ENCODE measurements at regions not wholly inside any gene's neighbourhood (a gene's known extent, or its start where the extent isn't known, plus 50 kb on each side); places are given as distances from the start of the nearest gene placed in this dataset.
"Not testable (repeated sequence)": the region's sequence is repeated elsewhere in the genome, so short reads cannot be mapped to it uniquely, and the experiment has no call there.

DNA sequence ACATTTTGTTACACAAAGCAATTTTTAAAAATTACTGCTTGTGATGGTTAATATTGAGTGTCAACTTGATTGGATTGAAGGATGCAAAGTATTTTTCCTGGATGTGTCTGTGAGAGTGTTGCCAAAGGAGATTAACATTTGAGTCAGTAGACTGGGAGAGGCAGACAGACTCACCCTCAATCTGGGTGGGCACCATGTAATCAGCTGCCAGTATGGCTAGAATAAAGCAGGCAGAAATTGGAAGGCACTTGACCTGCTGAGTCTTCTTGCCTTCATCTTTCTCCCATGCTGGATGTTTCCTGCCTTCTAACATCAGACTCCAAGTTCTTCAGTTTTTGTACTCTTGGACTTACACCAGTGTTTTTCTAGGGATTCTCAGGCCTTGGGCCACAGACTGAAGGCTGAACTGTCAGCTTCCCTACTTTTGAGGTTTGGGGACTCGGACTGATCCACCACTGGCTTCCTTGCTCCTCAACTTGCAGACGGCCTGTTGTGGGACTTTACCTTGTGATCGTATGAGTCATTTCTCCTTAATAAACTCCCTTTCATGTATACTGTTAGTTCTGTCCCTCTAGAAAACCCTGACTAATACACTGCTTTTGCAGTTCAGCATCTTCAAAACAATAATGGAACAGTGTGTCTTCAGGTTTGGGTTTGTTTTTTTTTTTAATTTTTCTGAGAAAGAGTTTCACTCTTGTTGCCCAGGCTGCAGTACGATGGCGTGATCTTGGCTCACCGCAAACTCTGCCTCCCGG is 244.1 kb upstream of the SEMA3C start:
- DNase-seq, result no peak

DNA sequence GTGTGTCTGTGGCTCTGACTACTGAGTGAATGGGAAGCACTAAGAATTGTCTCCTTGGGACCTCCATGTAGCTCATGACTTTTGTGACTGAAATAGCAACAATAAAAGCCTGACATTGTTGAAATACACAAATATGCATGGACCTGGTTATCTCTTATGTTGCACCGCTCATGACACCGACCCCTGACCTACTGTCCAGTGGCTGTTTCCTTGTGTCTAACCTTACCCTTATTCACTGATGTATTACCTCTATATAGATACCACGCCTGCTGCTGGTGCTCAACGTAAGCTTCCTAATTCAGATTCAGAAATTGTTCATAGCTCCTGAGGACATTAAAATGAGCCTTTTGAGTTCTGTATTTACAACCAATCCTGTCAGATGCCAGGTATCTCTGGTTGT is 243.4 kb upstream of the SEMA3C start:
- no peak for DNase-seq

DNA sequence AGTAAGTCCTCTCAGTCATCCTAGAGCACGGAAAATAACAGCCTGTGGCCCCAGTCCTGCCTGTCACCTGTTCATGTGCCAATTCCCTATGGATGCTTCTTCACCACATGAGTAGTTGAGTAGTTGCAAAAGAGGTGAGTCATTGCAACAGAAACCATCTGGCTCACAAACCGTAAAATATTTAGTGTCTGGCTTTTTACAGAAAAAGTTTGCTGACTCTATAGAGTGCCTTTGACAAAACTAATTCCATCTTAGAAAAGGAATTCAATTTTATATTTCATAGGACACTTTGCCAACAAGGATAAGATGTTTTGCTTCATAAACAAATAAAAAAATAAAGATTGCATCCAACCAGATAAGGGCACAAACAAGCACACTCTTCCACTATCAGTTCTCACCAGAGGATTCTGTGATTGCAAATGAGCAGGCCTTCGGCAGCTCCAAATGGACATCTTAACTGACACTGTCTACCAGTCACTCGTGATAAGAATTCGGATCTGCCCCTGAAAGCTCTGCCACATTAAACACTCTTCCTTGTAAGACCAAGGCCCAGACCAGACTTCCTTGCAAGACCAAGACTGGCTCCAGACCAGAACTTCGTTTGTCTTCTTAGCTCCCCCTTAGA is 242.7 kb upstream of the SEMA3C start:
- peak; percentile 92 for DNase-seq

DNA sequence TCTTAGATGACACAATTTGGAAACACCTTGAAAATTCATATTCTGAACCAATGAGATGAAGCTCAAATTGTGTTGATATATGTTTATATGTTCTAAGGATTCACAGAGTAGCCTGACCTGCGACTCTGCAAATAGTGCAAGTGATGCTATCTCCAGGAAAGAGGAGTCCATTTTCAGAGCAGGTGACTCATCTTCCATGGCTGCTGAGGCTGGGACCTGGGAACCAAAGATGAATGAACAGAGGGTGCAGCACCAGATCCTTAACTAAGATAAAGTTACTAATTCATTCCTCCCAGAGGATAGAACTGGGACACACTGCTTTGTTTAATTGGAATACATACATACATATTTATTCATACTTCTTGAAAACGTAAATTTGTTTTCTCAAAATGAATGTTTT is 240.6 kb upstream of the SEMA3C start:
- no peak for DNase-seq

DNA sequence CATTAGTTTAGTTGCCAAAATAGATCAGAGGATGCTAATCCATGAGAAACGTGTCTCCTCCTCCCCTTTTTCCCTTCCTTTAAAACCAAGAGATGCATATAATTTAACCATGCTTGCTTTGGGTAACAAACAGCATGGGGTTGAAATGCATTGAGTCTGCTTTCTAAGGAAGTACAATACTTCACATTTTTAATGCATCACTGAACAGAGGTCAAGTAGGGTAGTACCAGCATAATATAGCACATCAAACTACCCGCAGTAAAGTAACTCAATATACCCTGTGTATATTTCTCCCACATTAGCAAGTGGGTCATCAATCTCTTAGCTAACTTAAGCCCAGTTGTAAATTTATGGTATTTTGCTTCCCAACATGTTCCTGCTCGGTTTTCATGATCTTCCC is 239.3 kb upstream of the SEMA3C start:
- no peak for DNase-seq

DNA sequence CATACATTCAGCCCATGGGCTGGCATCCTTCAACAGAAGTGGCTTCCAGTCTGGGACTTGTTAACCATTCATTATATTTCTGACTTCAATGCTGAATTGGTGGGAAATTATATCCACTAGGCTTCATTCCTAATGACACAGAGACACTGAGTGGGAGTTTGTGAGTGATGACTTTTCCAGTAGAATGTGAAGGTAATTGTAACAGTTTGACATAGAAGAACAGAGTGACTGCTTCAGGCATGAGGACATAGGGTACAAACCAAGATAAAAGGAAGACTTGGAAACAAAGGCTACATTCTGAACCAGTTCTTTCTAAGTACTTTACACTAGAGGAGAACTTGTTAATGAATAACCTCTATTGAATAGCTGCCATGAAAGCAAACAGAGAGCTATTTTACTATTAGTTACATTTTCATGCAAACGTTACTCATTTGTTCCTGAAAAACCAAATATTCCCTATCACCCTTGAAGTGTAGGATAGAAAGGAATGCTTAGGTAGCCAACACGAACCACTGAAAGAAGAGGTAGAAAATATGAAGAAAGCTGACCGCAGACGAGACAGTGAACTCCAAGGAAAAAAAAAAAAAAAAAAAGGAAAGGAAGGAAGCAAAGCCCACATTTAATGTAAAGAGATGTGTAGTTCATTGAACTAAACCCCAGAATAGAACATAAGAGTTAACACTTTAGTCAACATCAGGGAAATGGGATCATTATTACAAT is 237.0 kb upstream of the SEMA3C start:
- DNase-seq, result no peak

DNA sequence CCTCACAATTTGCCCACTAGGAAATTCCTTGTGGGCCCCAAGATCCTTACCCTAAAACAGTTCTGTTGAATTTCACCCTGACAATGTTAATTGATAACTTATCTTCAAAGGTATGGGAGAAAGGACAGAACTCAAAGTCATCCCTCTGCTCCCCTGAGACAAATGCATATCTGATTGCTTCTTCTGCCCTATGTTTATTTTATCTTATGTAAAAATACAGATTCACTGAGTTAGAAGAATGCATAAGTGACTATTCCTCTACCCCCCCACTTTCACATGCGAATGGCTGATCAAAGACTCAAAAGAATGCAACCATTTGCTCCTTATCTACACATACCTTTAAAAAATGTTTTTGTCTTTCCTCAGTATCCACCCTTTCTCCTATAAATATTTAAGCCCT is 235.7 kb upstream of the SEMA3C start:
- no peak for DNase-seq

DNA sequence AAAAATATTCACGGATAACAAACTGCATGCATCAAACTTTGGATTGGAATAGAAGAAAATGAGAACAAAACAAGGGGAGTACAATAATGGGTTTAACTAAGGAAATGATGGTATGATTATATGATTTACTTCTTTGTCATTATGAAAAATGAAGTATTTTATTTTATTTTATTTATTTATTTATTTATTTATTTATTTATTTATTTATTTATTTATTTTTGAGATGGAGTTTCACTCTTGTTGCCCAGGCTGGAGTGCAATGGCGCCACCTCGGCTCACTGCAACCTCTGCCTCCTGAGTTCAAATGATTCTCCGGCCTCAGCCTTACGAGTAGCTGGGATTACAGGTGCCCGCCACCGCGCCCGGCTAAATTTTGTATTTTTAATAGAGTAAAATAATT is 234.1 kb upstream of the SEMA3C start:
- not testable (repeated sequence) for DNase-seq

DNA sequence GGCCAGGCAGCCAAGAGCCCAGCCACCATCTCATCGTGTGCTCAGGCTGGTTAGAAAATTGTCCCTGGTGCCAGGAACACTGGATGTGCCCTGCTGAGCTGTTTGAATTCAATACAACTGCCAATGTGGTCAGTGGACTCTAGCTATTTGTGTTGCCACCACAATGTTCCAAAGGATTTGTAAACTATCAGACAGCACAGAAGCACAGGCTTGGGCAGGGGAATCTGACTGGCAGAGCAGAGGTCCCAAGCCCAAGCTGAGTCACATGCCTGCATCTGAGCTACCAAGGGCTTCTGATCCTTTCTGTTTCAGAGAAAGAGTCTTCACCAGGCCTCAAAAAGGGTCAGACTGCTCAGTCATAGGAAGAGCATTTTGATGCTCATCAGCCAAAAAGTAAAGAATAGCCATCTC is 232.1 kb upstream of the SEMA3C start:
- no peak for DNase-seq

DNA sequence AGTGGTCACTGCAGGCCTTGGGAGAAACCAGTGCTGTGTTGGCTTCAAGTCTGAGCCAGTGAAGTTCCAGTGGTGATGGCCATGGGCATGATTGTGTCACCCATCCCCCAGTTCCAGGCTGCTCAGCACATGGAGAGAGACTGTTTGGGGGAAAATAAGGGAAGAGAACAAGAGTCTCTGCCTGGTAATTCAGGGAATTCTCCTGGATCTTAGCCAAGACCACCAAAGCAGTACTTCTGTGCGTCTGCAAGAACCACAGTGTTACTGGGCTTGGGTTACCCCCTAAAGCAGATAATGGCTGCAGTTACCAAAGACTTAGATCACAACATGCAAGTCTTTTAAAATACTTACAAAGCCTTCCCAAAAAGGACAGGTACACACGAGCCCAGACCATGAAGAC is 225.0 kb upstream of the SEMA3C start:
- no peak for DNase-seq

DNA sequence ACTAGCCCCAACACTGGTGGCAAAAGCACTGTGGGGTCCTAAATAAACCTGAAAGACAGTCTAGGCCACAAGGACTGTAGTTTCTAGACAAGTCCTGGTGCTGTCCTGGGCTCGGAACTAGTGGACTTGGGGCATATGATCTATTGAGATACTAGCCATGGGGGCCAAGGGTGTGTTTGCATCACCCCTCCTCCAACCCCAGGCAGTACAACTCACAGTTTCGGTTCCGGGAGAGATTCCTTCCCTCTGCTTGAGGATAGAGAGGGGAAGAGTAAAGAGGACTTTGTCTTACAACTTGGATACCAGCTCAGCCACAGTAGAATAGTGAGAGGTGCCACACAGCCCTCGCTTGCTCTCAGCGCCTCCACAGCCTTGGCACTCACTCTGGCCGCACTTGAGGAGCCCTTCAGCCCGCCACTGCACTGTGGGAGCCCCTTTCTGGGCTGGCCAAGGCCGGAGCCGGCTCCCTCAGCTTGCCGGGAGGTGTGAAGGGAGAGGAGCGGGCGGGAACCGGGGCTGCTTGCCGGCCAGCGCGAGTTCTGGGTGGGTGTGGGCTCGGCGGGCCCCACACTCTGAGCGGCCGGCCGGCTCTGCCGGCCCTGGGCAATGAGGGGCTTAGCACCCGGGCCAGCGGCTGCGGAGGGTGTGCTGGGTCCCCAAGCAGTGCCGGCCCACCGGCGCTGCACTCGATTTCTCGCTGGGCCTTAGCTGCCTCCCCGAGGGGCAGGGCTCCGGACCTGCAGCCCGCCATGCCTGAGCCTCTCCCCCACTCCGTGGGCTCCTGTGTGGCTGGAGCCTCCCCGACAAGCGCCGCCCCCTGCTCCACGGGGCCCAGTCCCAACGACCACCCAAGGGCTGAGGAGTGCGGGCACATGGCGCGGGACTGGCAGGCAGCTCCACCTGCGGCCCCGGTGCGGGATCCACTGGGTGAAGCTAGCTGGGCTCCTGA is 222.7 kb upstream of the SEMA3C start:
- not testable (repeated sequence) for DNase-seq

DNA sequence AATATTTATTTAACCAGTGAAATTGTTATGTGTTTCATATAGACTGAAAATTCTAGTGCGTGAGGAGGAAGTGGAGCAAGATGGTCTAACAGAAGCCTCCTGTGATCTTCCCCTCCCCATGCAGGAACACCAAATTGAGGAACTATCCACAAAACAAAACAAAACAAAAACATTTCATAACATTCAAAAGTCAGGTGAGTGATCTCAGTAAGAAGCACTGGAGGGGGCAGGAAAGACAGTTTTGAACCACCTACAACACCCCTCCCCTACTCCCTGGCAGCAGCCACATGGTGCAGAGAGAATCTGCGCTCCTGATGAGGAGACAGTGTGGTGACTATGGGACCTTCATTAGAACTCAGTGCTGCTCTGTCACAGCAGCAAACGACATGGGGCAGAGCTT is 221.9 kb upstream of the SEMA3C start:
- DNase-seq, result no peak

DNA sequence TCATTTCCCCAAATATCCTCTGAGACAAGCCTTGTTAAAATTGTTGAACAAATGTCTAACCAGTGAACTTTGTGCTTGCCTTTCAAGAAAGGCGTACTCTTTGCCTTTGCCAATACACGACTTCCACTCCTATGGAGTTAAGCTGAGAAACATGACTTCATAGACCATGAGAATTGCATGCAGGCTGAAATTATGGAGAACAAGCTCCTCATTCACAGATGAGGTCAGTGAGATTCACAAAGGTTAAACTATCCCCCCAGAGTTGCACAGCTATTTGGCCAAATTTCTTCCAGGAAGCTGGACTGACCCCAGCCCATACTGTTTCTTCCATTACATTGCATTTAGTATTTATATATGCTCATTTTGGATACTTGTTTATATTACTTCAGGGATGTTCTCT is 221.4 kb upstream of the SEMA3C start:
- DNase-seq, result no peak

DNA sequence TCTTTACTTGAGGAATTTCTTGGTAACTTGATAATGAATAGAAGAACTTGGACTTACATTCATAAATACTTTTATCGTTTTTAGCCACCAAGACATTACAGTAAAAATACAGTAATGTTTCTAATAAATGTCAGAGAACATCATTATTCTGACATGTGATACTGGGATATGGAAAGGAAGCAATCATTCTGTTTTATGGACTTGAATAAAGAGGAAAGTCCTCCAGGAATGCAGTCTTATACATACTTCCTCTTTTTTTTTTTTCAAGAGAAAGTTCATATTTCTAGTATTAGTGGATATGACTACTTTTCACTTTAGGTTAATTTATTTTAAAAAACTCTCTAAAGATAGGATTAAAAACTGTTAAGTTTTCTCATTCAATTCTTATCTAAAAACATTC is 220.0 kb upstream of the SEMA3C start:
- no peak for DNase-seq

DNA sequence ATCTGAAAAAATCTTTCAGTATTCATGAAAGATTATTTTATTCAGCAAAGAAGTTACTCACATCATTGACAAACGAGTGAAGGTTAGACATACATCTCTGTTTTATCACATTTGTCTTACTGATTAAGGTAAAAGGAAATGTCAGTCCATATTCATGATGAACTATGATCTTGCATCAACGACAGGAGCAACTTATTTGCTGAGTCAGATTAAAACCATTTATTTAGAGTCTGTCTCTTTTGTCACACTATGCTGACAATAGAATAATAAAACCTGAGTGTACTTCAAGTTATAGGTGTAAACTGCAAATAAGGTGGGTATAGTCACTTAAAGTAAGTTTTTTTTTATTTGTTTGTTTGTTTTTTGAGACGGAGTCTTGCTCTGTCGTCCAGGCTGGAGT is 216.5 kb upstream of the SEMA3C start:
- no peak for DNase-seq

DNA sequence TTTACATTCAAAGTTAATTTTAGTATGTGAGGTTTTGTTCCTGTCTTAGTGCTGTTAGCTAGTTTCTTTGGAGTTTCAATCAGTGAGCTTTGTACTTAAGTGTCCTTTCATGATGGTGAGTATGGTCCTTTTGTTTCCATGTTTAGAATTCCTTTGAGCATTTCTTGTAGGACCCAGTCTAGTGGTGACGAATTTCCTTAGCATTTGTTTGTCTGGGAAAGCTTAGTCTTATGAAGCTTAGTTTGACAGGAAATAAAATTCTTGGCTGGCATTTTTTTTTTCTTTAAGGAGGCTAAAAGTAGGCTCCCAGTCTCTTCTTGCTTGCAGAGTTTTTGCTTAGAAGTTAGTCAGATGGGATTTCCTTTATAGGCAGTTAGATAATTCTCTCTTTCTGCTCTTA is 209.2 kb upstream of the SEMA3C start:
- no peak for DNase-seq

DNA sequence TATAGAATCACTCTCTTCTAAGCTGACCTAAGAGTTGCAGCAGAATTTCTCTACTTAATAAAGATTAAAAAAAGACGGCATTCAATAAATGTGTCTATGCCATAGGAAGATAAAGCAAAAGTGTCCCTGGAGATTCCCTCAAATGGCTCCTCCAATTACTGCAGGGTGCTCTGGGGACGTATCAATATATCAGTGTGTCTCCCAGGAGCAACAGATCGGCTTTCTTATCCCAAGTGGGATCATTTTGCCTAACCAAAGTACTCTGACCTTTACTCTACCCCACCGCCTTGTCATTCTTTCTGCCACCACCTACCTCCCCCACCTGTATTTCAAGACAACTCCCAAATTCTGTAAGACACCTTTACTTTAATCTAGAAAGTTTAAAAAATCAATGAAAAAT is 202.0 kb upstream of the SEMA3C start:
- DNase-seq, result no peak

DNA sequence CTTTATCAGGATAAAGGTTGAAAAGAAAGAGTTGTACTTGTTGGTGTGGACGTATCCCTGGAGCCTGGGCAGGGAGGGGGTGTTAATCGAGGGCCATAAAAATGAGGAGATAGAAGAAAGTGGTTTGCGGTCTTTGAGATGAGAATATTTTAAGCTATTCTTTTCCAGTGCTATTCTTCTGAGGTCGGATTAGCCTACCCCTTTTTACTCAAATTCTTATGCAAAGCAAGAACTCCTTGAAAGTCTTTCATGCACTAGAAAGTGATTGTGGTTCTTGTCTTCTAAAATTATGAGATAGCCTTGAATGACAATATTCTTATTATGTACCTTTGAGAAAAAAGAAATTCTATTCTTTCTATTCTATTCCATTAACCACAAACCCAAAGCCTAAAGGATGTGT is 201.3 kb upstream of the SEMA3C start:
- DNase-seq, result no peak

DNA sequence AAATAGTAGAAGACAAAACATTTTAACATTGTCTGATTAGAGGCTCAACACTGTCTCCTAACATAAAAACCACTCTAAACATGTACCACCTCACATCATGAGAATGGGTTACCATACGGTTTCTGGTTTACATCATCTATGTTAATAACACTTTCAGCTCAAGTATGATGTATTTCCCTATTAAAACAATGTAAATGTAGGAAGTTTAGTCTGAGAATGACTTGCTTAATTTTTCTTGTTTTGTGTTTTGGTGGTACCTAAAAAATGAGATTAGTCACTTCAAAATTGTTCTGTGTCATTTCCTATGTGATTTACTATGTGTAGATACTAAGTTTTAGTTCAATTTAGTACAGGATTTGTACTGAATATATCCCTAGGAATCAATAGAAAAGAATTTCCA is 195.8 kb upstream of the SEMA3C start:
- DNase-seq, result no peak

DNA sequence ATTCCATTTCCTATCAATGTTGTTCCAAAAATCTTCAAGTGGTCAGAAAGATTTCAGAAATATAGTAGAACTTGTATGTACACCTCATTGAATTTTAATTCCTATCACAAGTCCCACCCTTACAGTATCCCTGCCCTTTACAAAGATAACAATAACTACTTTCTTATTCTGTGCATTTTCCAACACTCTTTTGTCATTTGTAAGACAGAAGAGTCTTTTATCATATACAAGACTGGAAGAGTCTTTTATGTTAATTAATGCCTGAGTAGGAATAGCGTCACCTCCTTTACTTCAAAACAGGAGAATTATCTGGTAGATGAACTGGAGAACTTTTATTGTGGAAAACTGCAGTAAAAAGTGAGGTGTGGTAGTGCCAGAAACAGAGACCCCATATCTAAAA is 193.9 kb upstream of the SEMA3C start:
- no peak for DNase-seq

DNA sequence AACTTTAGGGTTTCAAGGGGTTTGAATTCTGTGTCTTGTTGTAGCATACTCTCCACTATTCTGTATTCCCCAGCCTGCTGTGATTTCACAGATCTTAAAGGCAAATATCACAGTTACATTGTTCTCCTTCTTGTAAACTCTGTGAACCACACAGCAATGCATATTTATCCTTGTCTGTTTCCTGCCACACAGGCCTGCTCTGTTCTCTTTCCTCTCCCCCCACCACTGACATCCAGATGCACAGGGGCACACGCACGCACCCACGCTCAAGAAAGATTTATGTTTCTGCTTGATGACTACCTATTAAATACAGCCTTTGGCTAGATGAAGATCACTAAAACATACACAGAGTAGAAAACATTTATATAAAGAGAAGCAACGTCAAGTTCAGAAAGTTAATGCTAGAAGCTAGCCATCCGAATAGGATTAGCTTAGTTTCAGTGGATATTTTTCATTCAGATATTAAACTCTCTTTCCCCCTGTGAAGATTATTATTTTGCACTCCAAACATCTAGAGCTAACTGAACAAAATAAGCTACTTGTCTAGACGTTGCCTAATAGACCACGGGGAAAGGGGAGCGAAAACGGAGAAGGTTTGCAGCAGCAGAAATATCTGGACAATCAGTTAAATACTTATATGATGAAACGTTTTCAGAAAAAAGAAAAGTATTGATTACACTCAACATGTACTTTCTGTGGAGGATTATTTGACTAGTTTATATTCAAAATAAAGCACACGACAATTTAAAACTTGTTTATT is 193.1 kb upstream of the SEMA3C start:
- DNase-seq, result no peak

DNA sequence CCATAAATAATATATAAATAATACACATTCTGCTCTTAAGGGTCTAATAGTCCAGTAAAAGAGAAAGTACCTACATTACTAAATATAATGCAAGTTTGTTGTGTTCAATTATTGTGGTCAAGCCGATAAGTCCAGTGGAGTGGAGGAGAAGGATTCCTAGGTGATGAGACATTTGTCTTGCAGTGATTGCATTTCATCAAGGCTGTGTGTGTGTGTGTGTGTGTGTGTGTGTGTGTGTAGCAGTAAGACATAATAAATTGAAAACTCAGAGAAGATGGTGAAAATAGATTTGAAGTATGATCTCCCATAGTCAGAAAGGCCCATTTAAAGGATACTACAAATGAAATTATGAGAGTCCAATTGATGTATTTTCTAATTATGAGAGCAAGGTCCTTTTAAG is 192.5 kb upstream of the SEMA3C start:
- DNase-seq, result no peak
